ENCODE measurements at regions not wholly inside any gene's neighbourhood (a gene's known extent, or its start where the extent isn't known, plus 50 kb on each side); places are given as distances from the start of the nearest gene placed in this dataset.

- no peaks in the 10 kb centered on the region for H3K36me3 Mint-ChIP-seq (ENCODE audit: low read depth)
- no peak overlapping the region for H3K4me3 Mint-ChIP-seq
- no peaks in the 10 kb centered on the region for H3K4me1 Mint-ChIP-seq
- no peaks in the 10 kb centered on the region for H3K9me3 Mint-ChIP-seq
- POLR2A ChIA-PET = no interaction called here
- intact Hi-C loops (cut with micrococcal nuclease) = no loop called here
- no peak for ATAC-seq (ENCODE audit: low read depth)
- no peak overlapping the region for H3K27ac Mint-ChIP-seq
- peaks cover 21% of the 10 kb centered on the region for H3K27me3 Mint-ChIP-seq
- DNase-seq = no peak
- TF ChIP-seq, protein P1, sequence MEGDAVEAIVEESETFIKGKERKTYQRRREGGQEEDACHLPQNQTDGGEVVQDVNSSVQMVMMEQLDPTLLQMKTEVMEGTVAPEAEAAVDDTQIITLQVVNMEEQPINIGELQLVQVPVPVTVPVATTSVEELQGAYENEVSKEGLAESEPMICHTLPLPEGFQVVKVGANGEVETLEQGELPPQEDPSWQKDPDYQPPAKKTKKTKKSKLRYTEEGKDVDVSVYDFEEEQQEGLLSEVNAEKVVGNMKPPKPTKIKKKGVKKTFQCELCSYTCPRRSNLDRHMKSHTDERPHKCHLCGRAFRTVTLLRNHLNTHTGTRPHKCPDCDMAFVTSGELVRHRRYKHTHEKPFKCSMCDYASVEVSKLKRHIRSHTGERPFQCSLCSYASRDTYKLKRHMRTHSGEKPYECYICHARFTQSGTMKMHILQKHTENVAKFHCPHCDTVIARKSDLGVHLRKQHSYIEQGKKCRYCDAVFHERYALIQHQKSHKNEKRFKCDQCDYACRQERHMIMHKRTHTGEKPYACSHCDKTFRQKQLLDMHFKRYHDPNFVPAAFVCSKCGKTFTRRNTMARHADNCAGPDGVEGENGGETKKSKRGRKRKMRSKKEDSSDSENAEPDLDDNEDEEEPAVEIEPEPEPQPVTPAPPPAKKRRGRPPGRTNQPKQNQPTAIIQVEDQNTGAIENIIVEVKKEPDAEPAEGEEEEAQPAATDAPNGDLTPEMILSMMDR (IDR thresholded peaks at IDR 0.05) = no peak
- CTCF ChIA-PET = no interaction called here
Observed at GRCh38 chr6:134714679-134715078, 235.2 kb downstream of the ALDH8A1 start.

DNA sequence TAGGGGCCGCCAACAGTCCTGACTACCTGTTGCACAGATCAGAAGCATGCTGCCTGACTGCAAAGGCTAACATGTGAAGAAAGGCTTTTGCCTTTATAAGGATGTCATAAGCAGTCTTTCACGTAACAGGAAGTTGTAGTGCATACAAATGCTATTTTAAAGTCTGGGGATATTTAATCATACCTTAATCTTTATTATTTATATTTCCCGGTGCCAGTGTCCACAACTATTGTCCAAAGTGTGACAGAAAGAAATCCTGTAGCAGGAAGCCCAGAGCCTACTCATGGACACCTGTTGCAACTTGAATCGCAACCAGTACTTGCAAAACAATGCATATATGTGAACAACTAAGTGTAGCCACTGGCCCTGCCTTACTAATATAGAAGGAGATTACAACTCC, 235.8 kb downstream of the ALDH8A1 start:
- Mint-ChIP-seq H3K4me1 (no peaks in the 10 kb centered on the region), H3K36me3 (ENCODE audit: low read depth) (no peaks in the 10 kb centered on the region), H3K4me3 (no peak overlapping the region), H3K27me3 (peaks cover 24% of the 10 kb centered on the region), H3K9me3 (no peaks in the 10 kb centered on the region), H3K27ac (no peak overlapping the region)
- no peak for ATAC-seq (ENCODE audit: low read depth)
- intact Hi-C loops (cut with micrococcal nuclease) = no loop called here
- ChIA-PET CTCF (no interaction called here), POLR2A (no interaction called here)
- no peak for DNase-seq
- TF ChIP-seq, protein P1 (IDR thresholded peaks at IDR 0.05) = no peak

- ChIA-PET POLR2A (no interaction called here), CTCF (no interaction called here)
- TF ChIP-seq, protein P1 (IDR thresholded peaks at IDR 0.05) = no peak
- H3K36me3 Mint-ChIP-seq (ENCODE audit: low read depth) = no peaks in the 10 kb centered on the region
- H3K27me3 Mint-ChIP-seq = peaks cover 27% of the 10 kb centered on the region
- H3K27ac Mint-ChIP-seq = no peak overlapping the region
- no peaks in the 10 kb centered on the region for H3K4me1 Mint-ChIP-seq
- no peak for DNase-seq
- intact Hi-C loops (cut with micrococcal nuclease) = no loop called here
- no peaks in the 10 kb centered on the region for H3K9me3 Mint-ChIP-seq
- no peak overlapping the region for H3K4me3 Mint-ChIP-seq
- ATAC-seq (ENCODE audit: low read depth) = no peak
Observed at GRCh38 chr6:134712311-134712710, 237.6 kb downstream of the ALDH8A1 start.

DNA sequence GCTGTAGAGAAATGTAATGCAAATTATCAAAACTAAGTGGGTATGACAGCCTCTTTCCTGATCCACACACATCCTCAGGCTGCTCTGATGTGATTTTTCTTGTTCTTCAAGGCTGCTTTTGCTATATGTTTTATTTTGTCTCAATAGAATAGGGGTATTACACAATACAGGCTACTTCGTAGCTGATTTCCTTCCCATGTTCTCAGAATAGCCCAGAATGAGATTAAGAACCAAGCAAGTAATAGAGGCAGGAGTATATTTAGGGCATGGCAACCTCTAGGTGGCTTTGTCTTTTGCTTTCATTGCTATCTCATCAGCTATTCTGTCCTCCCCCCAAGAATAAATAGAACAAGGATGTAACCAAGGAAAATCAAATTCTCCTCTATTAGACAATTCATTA, 241.8 kb downstream of the ALDH8A1 start:
- Mint-ChIP-seq H3K4me1 (no peaks in the 10 kb centered on the region), H3K27me3 (peaks cover 26% of the 10 kb centered on the region), H3K4me3 (no peak overlapping the region), H3K36me3 (ENCODE audit: low read depth) (no peaks in the 10 kb centered on the region), H3K9me3 (no peaks in the 10 kb centered on the region), H3K27ac (no peak overlapping the region)
- DNase-seq = no peak
- CTCF ChIA-PET = no interaction called here
- no peak for ATAC-seq (ENCODE audit: low read depth)
- POLR2A ChIA-PET = no interaction called here
- intact Hi-C loops (cut with micrococcal nuclease) = no loop called here
- TF ChIP-seq, protein P1 (IDR thresholded peaks at IDR 0.05) = no peak

GRCh38 chr6:134707342-134708031, 242.4 kb downstream of the ALDH8A1 start:
- Mint-ChIP-seq H3K27me3 (peaks cover 22% of the 10 kb centered on the region), H3K9me3 (no peaks in the 10 kb centered on the region), H3K27ac (no peak overlapping the region), H3K4me3 (no peak overlapping the region), H3K4me1 (no peaks in the 10 kb centered on the region), H3K36me3 (ENCODE audit: low read depth) (no peaks in the 10 kb centered on the region)
- CTCF ChIA-PET = no interaction called here
- POLR2A ChIA-PET = no interaction called here
- intact Hi-C loops (cut with micrococcal nuclease) = no loop called here
- no peak for DNase-seq
- TF ChIP-seq, protein P1 (IDR thresholded peaks at IDR 0.05) = no peak
- no peak for ATAC-seq (ENCODE audit: low read depth)
